HEK293 (cell line): ENCODE measurements at regions not wholly inside any gene's neighbourhood (a gene's known extent, or its start where the extent isn't known, plus 50 kb on each side); places are given as distances from the start of the nearest gene placed in this dataset.

Experiments
- SP7 ChIP-seq: fragments of 450-650 bp; formaldehyde crosslinking; IDR thresholded peaks from 2 replicates; pipeline ENCODE4 v1.5.1; 2016; ENCODE audit warnings: missing biosample characterization, missing genetic modification characterization
- ZBTB48 ChIP-seq: fragments of 450-650 bp; formaldehyde crosslinking; IDR thresholded peaks from 2 replicates; pipeline ENCODE4 v1.5.1; 2016; ENCODE audit warnings: missing biosample characterization, missing genetic modification characterization
- ZBTB7A ChIP-seq: fragments of 450-650 bp; formaldehyde crosslinking; IDR thresholded peaks from 2 replicates; pipeline ENCODE4 v1.5.1; 2016; ENCODE audit warnings: low read depth, missing biosample characterization, missing genetic modification characterization
- ZNF121 ChIP-seq: fragments of 450-650 bp; formaldehyde crosslinking; IDR thresholded peaks from 2 replicates; pipeline ENCODE4 v1.5.1; 2016; ENCODE audit warnings: missing biosample characterization, missing genetic modification characterization
- ZNF211 ChIP-seq: fragments of 450-650 bp; formaldehyde crosslinking; IDR thresholded peaks from 2 replicates; pipeline ENCODE4 v1.5.1; 2016; ENCODE audit warnings: low read depth, missing biosample characterization, missing genetic modification characterization
- ZNF621 ChIP-seq: fragments of 450-650 bp; formaldehyde crosslinking; IDR thresholded peaks from 2 replicates; pipeline ENCODE4 v1.5.1; 2017; ENCODE audit warnings: missing biosample characterization, missing genetic modification characterization
- ZNF664 ChIP-seq: fragments of 450-650 bp; formaldehyde crosslinking; IDR thresholded peaks from 2 replicates; pipeline ENCODE4 v1.5.1; 2016; ENCODE audit warnings: missing biosample characterization, missing genetic modification characterization
- TF ChIP-seq, protein P1 (sequence below): fragments of 450-650 bp; formaldehyde crosslinking; IDR thresholded peaks from 2 replicates; pipeline ENCODE4 v1.5.1; 2016; ENCODE audit warnings: missing biosample characterization, missing genetic modification characterization
- TF ChIP-seq, protein P2 (sequence below): fragments of 450-650 bp; formaldehyde crosslinking; IDR thresholded peaks from 2 replicates; pipeline ENCODE4 v1.5.1; 2016; ENCODE audit warnings: missing biosample characterization, missing genetic modification characterization, low read depth

- TF ChIP-seq ZNF121, result no peak
- TF ChIP-seq ZBTB7A (tag by site-specific recombination), result no peak
- no peak for TF ChIP-seq ZBTB48
- no peak for TF ChIP-seq ZNF621 (tag by site-specific recombination)
- TF ChIP-seq, protein P1, sequence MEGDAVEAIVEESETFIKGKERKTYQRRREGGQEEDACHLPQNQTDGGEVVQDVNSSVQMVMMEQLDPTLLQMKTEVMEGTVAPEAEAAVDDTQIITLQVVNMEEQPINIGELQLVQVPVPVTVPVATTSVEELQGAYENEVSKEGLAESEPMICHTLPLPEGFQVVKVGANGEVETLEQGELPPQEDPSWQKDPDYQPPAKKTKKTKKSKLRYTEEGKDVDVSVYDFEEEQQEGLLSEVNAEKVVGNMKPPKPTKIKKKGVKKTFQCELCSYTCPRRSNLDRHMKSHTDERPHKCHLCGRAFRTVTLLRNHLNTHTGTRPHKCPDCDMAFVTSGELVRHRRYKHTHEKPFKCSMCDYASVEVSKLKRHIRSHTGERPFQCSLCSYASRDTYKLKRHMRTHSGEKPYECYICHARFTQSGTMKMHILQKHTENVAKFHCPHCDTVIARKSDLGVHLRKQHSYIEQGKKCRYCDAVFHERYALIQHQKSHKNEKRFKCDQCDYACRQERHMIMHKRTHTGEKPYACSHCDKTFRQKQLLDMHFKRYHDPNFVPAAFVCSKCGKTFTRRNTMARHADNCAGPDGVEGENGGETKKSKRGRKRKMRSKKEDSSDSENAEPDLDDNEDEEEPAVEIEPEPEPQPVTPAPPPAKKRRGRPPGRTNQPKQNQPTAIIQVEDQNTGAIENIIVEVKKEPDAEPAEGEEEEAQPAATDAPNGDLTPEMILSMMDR (tag by site-specific recombination), result no peak
- TF ChIP-seq ZNF211 (tag by site-specific recombination), result no peak
- TF ChIP-seq ZNF664 (tag by site-specific recombination), result no peak
- no peak for TF ChIP-seq SP7 (tag by site-specific recombination)
- TF ChIP-seq, protein P2, sequence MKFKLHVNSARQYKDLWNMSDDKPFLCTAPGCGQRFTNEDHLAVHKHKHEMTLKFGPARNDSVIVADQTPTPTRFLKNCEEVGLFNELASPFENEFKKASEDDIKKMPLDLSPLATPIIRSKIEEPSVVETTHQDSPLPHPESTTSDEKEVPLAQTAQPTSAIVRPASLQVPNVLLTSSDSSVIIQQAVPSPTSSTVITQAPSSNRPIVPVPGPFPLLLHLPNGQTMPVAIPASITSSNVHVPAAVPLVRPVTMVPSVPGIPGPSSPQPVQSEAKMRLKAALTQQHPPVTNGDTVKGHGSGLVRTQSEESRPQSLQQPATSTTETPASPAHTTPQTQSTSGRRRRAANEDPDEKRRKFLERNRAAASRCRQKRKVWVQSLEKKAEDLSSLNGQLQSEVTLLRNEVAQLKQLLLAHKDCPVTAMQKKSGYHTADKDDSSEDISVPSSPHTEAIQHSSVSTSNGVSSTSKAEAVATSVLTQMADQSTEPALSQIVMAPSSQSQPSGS (tag by site-specific recombination), result no peak
Observed at GRCh38 chr7:97401398-97401797, 283.9 kb downstream of the SDHAF3 start.
